GM23338 (cell line): ENCODE measurements at regions not wholly inside any gene's neighbourhood (a gene's known extent, or its start where the extent isn't known, plus 50 kb on each side); places are given as distances from the start of the nearest gene placed in this dataset.
"Not testable (repeated sequence)": the region's sequence is repeated elsewhere in the genome, so short reads cannot be mapped to it uniquely, and the experiment has no call there.

Source experiments
- ATAC-seq: fragments of 200-7000 bp; cut with Tn5 transposase; 3 replicates; pipeline ENCODE4 v1.9.1; 2020
- DNase-seq: peaks from one replicate; pipeline ENCODE4 v3.0.0-alpha.2; 2015; ENCODE audit warnings: low spot score
- H2AFZ ChIP-seq: fragments of 200-600 bp; sonication (generic); 2 replicates; pipeline ENCODE4 v1.8.0; 2016; ENCODE audit warnings: antibody characterized with exemption, mild to moderate bottlenecking, moderate library complexity
- H3F3A ChIP-seq: fragments of 200-600 bp; sonication (generic); replicated peaks from 2 replicates; pipeline ENCODE4 v1.8.0; 2017; ENCODE audit warnings: antibody characterized with exemption, mixed run types, low read depth
- H3K27ac ChIP-seq: fragments of 200-600 bp; sonication (generic); 2 replicates; pipeline ENCODE4 v1.6.1; 2016; ENCODE audit warnings: low read depth
- H3K27me3 ChIP-seq: fragments of 200-600 bp; sonication (generic); 2 replicates; pipeline ENCODE4 v1.8.0; 2016; ENCODE audit warnings: mild to moderate bottlenecking, mixed run types, moderate library complexity; ENCODE audit not compliant: insufficient read depth
- H3K36me3 ChIP-seq: fragments of 200-600 bp; sonication (generic); 2 replicates; pipeline ENCODE4 v1.8.0; 2016; ENCODE audit warnings: mild to moderate bottlenecking; ENCODE audit not compliant: insufficient read depth
- H3K4me1 ChIP-seq: fragments of 200-600 bp; sonication (generic); 2 replicates; pipeline ENCODE4 v1.8.0; 2016; ENCODE audit warnings: mild to moderate bottlenecking, moderate library complexity; ENCODE audit not compliant: insufficient read depth
- H3K4me2 ChIP-seq: fragments of 200-600 bp; sonication (generic); 2 replicates; pipeline ENCODE4 v1.7.1; 2017; ENCODE audit warnings: mixed run types
- H3K4me3 ChIP-seq: fragments of 200-600 bp; sonication (generic); 2 replicates; pipeline ENCODE4 v1.6.1; 2016; ENCODE audit warnings: mixed run types
- H3K79me2 ChIP-seq: fragments of 200-600 bp; sonication (generic); replicated peaks from 2 replicates; pipeline ENCODE4 v1.8.0; 2017; ENCODE audit warnings: mild to moderate bottlenecking; ENCODE audit not compliant: insufficient read depth
- H3K9me2 ChIP-seq: fragments of 200-600 bp; sonication (generic); 2 replicates; pipeline ENCODE4 v1.8.0; 2017; ENCODE audit not compliant: insufficient read depth
- H4K20me1 ChIP-seq: fragments of 200-600 bp; sonication (generic); replicated peaks from 2 replicates; pipeline ENCODE4 v1.8.0; 2017; ENCODE audit warnings: mild to moderate bottlenecking; ENCODE audit not compliant: insufficient read depth
- H3K27ac Mint-ChIP-seq: 2 replicates; pipeline ENCODE4 v1.8.0; 2020; ENCODE audit warnings: inconsistent platforms, mild to moderate bottlenecking, moderate library complexity, mixed read lengths
- H3K27me3 Mint-ChIP-seq: 3 replicates; pipeline ENCODE4 v1.8.0; 2022; ENCODE audit warnings: low read depth, mild to moderate bottlenecking, moderate library complexity, mixed read lengths, inconsistent platforms; ENCODE audit not compliant: insufficient read depth, poor library complexity
- H3K36me3 Mint-ChIP-seq: 3 replicates; pipeline ENCODE4 v1.8.0; 2021; ENCODE audit warnings: low read depth, mild to moderate bottlenecking, inconsistent platforms, moderate library complexity, mixed read lengths
- H3K4me1 Mint-ChIP-seq: 3 replicates; pipeline ENCODE4 v1.8.0; 2020; ENCODE audit warnings: mild to moderate bottlenecking, inconsistent platforms, mixed read lengths
- H3K4me3 Mint-ChIP-seq: 3 replicates; pipeline ENCODE4 v1.8.0; 2021; ENCODE audit warnings: moderate library complexity, mild to moderate bottlenecking, inconsistent platforms, mixed read lengths
- H3K9me3 Mint-ChIP-seq: 3 replicates; pipeline ENCODE4 v1.8.0; 2020; ENCODE audit warnings: moderate library complexity, mild to moderate bottlenecking, inconsistent platforms, mixed read lengths

DNA sequence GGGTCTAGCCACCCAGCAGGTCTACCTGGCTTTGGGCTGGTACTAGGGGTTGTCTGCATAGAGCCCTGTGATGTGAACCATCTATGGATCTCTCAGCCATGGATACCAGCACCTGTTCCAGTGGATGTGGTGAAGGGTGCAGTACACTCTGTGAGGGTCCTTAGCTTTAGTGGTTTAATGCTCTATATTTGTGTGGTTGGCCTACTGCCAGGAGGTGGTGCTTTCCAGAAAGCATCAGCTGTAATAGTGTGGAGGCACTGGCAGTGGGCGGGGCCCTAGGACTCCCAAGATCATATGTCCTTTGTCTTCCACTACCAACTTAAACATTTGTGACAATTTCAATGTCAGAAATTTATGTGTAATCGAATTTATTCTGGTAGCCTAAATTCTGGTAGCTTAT lies 1065.1 kb downstream of the RPIA start:
- H3F3A ChIP-seq, H3K79me2 ChIP-seq, H3K27ac ChIP-seq, DNase-seq, H3K4me2 ChIP-seq, H3K9me2 ChIP-seq, H3K4me1 Mint-ChIP-seq, H3K4me3 ChIP-seq, H3K27ac Mint-ChIP-seq, H3K27me3 Mint-ChIP-seq, H2AFZ ChIP-seq, H3K36me3 ChIP-seq, H3K4me3 Mint-ChIP-seq, ATAC-seq, H3K4me1 ChIP-seq, H3K27me3 ChIP-seq, H4K20me1 ChIP-seq: not testable (repeated sequence)
- Mint-ChIP-seq H3K9me3 (peaks cover 78% of the 10 kb centered on the region), H3K36me3 (peaks cover 52% of the 10 kb centered on the region)

DNA sequence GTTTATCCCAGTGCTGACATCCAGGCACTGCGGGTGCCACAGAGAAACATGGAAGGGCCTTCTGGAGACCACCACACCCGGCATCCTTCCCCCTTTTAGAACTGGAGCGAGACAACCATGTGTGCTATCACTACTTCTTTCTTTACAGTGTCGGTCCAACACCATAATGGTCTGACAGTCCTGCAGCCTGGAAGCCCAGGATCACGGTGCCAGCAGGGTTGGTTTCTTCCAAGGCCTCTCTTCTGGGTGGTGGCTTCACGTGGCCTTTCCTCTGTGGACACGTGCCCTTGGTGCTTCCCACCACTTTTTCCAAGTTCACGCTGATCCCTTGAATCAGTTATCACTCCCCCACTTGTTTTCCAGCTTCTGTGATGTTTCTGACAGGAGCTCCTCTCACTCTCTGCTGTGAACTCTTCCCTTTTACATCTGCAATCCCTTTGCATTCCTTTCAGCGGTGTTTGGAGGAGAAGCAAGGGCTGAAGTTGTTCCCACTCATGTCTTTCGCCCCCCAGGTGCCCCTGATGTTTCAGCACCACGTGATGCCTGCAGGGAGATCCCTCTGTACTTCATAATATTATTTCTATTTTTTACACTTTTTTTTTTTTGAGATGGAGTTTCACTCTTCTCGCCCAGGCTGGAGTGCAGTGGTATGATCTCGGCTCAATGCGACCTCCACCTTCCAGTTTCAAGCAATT lies 1067.0 kb downstream of the RPIA start:
- ATAC-seq, H3K4me1 ChIP-seq, H3F3A ChIP-seq, H3K9me2 ChIP-seq, H3K4me3 ChIP-seq, H3K27me3 ChIP-seq, H3K4me3 Mint-ChIP-seq, H3K4me2 ChIP-seq, H4K20me1 ChIP-seq, H3K36me3 ChIP-seq, H3K79me2 ChIP-seq, H3K27ac ChIP-seq, H3K27me3 Mint-ChIP-seq, H3K4me1 Mint-ChIP-seq, H2AFZ ChIP-seq, DNase-seq, H3K27ac Mint-ChIP-seq: not testable (repeated sequence)
- peaks cover 66% of the 10 kb centered on the region for H3K36me3 Mint-ChIP-seq
- H3K9me3 Mint-ChIP-seq = peaks cover 96% of the 10 kb centered on the region

GRCh38 chr2:89760762-89761161 lies 1069.3 kb downstream of the RPIA start:
- H3K36me3 Mint-ChIP-seq = peaks cover 67% of the 10 kb centered on the region

GRCh38 chr2:89761171-89761570 lies 1069.7 kb downstream of the RPIA start:
- not testable (repeated sequence) for ATAC-seq, H3K36me3 ChIP-seq, H3K4me1 ChIP-seq, H3K4me2 ChIP-seq, H3K27ac Mint-ChIP-seq, H4K20me1 ChIP-seq, H3F3A ChIP-seq, H3K4me3 Mint-ChIP-seq, H2AFZ ChIP-seq, H3K9me2 ChIP-seq, H3K4me3 ChIP-seq, H3K27me3 ChIP-seq, H3K27ac ChIP-seq, DNase-seq, H3K79me2 ChIP-seq, H3K4me1 Mint-ChIP-seq
- H3K9me3 Mint-ChIP-seq = peaks cover 100% of the 10 kb centered on the region
- peaks cover 65% of the 10 kb centered on the region for H3K36me3 Mint-ChIP-seq
- peaks cover 15% of the 10 kb centered on the region for H3K27me3 Mint-ChIP-seq

More at GRCh38 chr2:89760762-89761161, 1069.3 kb downstream of the RPIA start:
- not testable (repeated sequence) for ATAC-seq, H3F3A ChIP-seq, H4K20me1 ChIP-seq, H3K4me2 ChIP-seq, DNase-seq, H3K4me3 Mint-ChIP-seq, H3K27me3 ChIP-seq, H3K79me2 ChIP-seq, H2AFZ ChIP-seq, H3K27ac Mint-ChIP-seq, H3K9me2 ChIP-seq, H3K4me1 Mint-ChIP-seq, H3K4me1 ChIP-seq, H3K27ac ChIP-seq, H3K4me3 ChIP-seq, H3K36me3 ChIP-seq
- Mint-ChIP-seq H3K9me3 (peaks cover 100% of the 10 kb centered on the region), H3K27me3 (peaks cover 15% of the 10 kb centered on the region)

DNA sequence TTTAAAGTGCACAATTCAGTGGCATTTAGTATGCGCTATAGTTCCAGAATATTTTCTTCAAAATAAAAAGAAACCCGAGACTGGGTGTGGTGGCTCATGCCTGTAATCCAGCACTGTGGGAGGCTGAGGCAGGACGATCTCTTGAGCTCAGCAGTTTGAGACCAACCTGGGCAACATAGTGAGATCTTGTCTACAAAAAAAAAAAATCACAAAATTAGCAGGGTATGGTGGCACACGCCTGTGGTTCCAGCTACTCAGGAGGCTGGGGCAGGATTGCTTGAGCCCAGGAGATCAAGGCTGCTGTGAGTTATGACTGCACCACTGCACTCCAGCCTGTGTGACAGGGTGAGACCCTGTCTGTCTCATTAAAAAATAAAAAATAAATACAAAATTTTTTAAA lies 1070.4 kb downstream of the RPIA start:
- H3K79me2 ChIP-seq, H2AFZ ChIP-seq, H4K20me1 ChIP-seq, H3K27me3 ChIP-seq, H3K4me1 ChIP-seq, DNase-seq, H3K27ac ChIP-seq, H3K9me2 ChIP-seq, H3K4me2 ChIP-seq, H3K4me3 ChIP-seq, H3K4me3 Mint-ChIP-seq, H3K27ac Mint-ChIP-seq, H3F3A ChIP-seq, H3K36me3 ChIP-seq, H3K4me1 Mint-ChIP-seq, ATAC-seq: not testable (repeated sequence)
- H3K27me3 Mint-ChIP-seq = peaks cover 15% of the 10 kb centered on the region
- peaks cover 64% of the 10 kb centered on the region for H3K36me3 Mint-ChIP-seq
- peaks cover 100% of the 10 kb centered on the region for H3K9me3 Mint-ChIP-seq

GRCh38 chr2:89762461-89763253 lies 1071.2 kb downstream of the RPIA start:
- not testable (repeated sequence) for H3K4me1 Mint-ChIP-seq, H3K4me1 ChIP-seq, H3F3A ChIP-seq, H3K4me2 ChIP-seq, H3K4me3 Mint-ChIP-seq, H3K79me2 ChIP-seq, H3K27ac ChIP-seq, H4K20me1 ChIP-seq, H3K36me3 ChIP-seq, ATAC-seq, H3K4me3 ChIP-seq, H3K27ac Mint-ChIP-seq, DNase-seq, H3K9me2 ChIP-seq, H2AFZ ChIP-seq
- Mint-ChIP-seq H3K36me3 (peaks cover 64% of the 10 kb centered on the region), H3K9me3 (peaks cover 100% of the 10 kb centered on the region), H3K27me3 (peaks cover 15% of the 10 kb centered on the region)
- peaks cover 16% of the 10 kb centered on the region for H3K27me3 ChIP-seq
